H9 (cell line): ENCODE measurements at regions not wholly inside any gene's neighbourhood (a gene's known extent, or its start where the extent isn't known, plus 50 kb on each side); places are given as distances from the start of the nearest gene placed in this dataset.
A peak's percentile ranks its signal among the peaks of the same experiment; 100 is the strongest.

Source experiments
- DNase-seq: peaks from one replicate; pipeline ENCODE4 v3.0.0-alpha.2; 2017
- H2AFZ ChIP-seq: one replicate; pipeline ENCODE4 v1.6.1; 2013; ENCODE audit warnings: mild to moderate bottlenecking, low read length, control low read depth, moderate library complexity
- H2AK5ac ChIP-seq: 2 replicates; pipeline ENCODE4 v1.6.1; 2013; ENCODE audit warnings: low read length, control low read depth, mixed read lengths; ENCODE audit not compliant: insufficient read length
- H2BK120ac ChIP-seq: one replicate; pipeline ENCODE4 v1.6.1; 2013; ENCODE audit warnings: low read depth, mild to moderate bottlenecking, low read length, control low read depth, inconsistent platforms; ENCODE audit not compliant: poor library complexity, severe bottlenecking
- H2BK12ac ChIP-seq: 2 replicates; pipeline ENCODE4 v1.6.1; 2013; ENCODE audit warnings: low read length, control low read depth, mixed read lengths, low read depth; ENCODE audit not compliant: insufficient read length
- H2BK15ac ChIP-seq: 2 replicates; pipeline ENCODE4 v1.6.1; 2013; ENCODE audit warnings: low read depth, low read length, control low read depth
- H2BK20ac ChIP-seq: one replicate; pipeline ENCODE4 v1.6.1; 2013; ENCODE audit warnings: low read depth, mild to moderate bottlenecking, low read length, control low read depth, inconsistent platforms; ENCODE audit not compliant: poor library complexity, severe bottlenecking
- H2BK5ac ChIP-seq: 2 replicates; pipeline ENCODE4 v1.6.1; 2013; ENCODE audit warnings: low read length, control low read depth, mixed read lengths; ENCODE audit not compliant: insufficient read length
- H3K14ac ChIP-seq: 2 replicates; pipeline ENCODE4 v1.6.1; 2013; ENCODE audit warnings: low read length, control low read depth; ENCODE audit not compliant: insufficient read depth
- H3K18ac ChIP-seq: 2 replicates; pipeline ENCODE4 v1.6.1; 2013; ENCODE audit warnings: low read depth, mild to moderate bottlenecking, mixed read lengths, low read length, control low read depth; ENCODE audit not compliant: insufficient read length
- H3K23ac ChIP-seq: 2 replicates; pipeline ENCODE4 v1.6.1; 2013; ENCODE audit warnings: low read length, control low read depth, mixed read lengths, low read depth; ENCODE audit not compliant: insufficient read length
- H3K23me2 ChIP-seq: 2 replicates; pipeline ENCODE4 v1.6.1; 2013; ENCODE audit warnings: low read depth, mild to moderate bottlenecking, mixed read lengths, low read length, control low read depth; ENCODE audit not compliant: insufficient read length, poor library complexity, severe bottlenecking
- H3K27ac ChIP-seq: 2 replicates; pipeline ENCODE4 v1.5.1; 2013; ENCODE audit warnings: low read length, control low read depth, mixed read lengths, low read depth; ENCODE audit not compliant: insufficient read length
- H3K27me3 ChIP-seq: 2 replicates; pipeline ENCODE4 v1.6.1; 2013; ENCODE audit warnings: low read length, control low read depth, inconsistent platforms; ENCODE audit not compliant: insufficient read depth
- H3K4ac ChIP-seq: 2 replicates; pipeline ENCODE4 v1.6.1; 2013; ENCODE audit warnings: low read depth, mild to moderate bottlenecking, control low read depth, inconsistent platforms, low read length, moderate library complexity
- H3K4me1 ChIP-seq: 2 replicates; pipeline ENCODE4 v1.6.1; 2013; ENCODE audit warnings: low read length, control low read depth, inconsistent platforms; ENCODE audit not compliant: insufficient read depth
- H3K4me2 ChIP-seq: 2 replicates; pipeline ENCODE4 v1.6.1; 2013; ENCODE audit warnings: low read length, control low read depth, mixed read lengths; ENCODE audit not compliant: insufficient read length, insufficient read depth
- H3K56ac ChIP-seq: 2 replicates; pipeline ENCODE4 v1.6.1; 2013; ENCODE audit warnings: low read depth, mild to moderate bottlenecking, mixed read lengths, low read length, control low read depth; ENCODE audit not compliant: insufficient read length
- H3K79me1 ChIP-seq: 2 replicates; pipeline ENCODE4 v1.6.1; 2013; ENCODE audit warnings: low read depth, mild to moderate bottlenecking, moderate library complexity, low read length, control low read depth, inconsistent platforms; ENCODE audit not compliant: insufficient read depth, poor library complexity, severe bottlenecking
- H3K79me2 ChIP-seq: 2 replicates; pipeline ENCODE4 v1.6.1; 2013; ENCODE audit warnings: low read length, control low read depth, inconsistent platforms; ENCODE audit not compliant: insufficient read depth
- H3K9ac ChIP-seq: 2 replicates; pipeline ENCODE4 v1.6.1; 2013; ENCODE audit warnings: low read length, control low read depth, mixed read lengths; ENCODE audit not compliant: insufficient read length; ENCODE audit errors: extremely low read depth
- H3K9me3 ChIP-seq: one replicate; pipeline ENCODE4 v1.6.1; 2013; ENCODE audit warnings: low read depth, low read length, inconsistent platforms; ENCODE audit not compliant: control insufficient read depth
- H3T11ph ChIP-seq: one replicate; pipeline ENCODE4 v1.6.1; 2013; ENCODE audit warnings: mild to moderate bottlenecking, low read length, control low read depth, inconsistent platforms
- H4K20me1 ChIP-seq: one replicate; pipeline ENCODE4 v1.6.1; 2013; ENCODE audit not compliant: control insufficient read depth, insufficient read length, insufficient read depth
- H4K5ac ChIP-seq: 2 replicates; pipeline ENCODE4 v1.6.1; 2013; ENCODE audit warnings: low read depth, mild to moderate bottlenecking, mixed read lengths, low read length, control low read depth; ENCODE audit not compliant: insufficient read length
- H4K8ac ChIP-seq: replicated peaks from 2 replicates; pipeline ENCODE4 v1.6.1; 2013; ENCODE audit warnings: low read length, control low read depth, mixed read lengths, low read depth; ENCODE audit not compliant: insufficient read length
- H4K91ac ChIP-seq: 2 replicates; pipeline ENCODE4 v1.6.1; 2013; ENCODE audit warnings: low read depth, mild to moderate bottlenecking, moderate library complexity, mixed read lengths, low read length, control low read depth; ENCODE audit not compliant: insufficient read length
- H3K27ac Mint-ChIP-seq, 3 experiments: 2 replicates in 2 of 3; 3 replicates in 1 of 3; pipeline ENCODE4 v1.8.0; 2020 to 2021; ENCODE audit warnings: mixed read lengths in 3 of 3, mild to moderate bottlenecking in 1 of 3, moderate library complexity in 1 of 3
- H3K27me3 Mint-ChIP-seq: 2 replicates; pipeline ENCODE4 v1.8.0; 2021; ENCODE audit warnings: low read depth, mild to moderate bottlenecking, moderate library complexity, mixed read lengths
- H3K36me3 Mint-ChIP-seq, 3 experiments: 2 replicates in 2 of 3; 3 replicates in 1 of 3; pipeline ENCODE4 v1.8.0; 2020 to 2021; ENCODE audit warnings: low read depth in 3 of 3, mixed read lengths in 3 of 3; ENCODE audit not compliant: insufficient read depth in 1 of 3
- H3K4me1 Mint-ChIP-seq, 2 experiments: 2 replicates each; pipeline ENCODE4 v1.8.0; 2020; ENCODE audit warnings: mixed read lengths in 2 of 2
- H3K4me3 Mint-ChIP-seq, 2 experiments: 2 replicates in 1 of 2; 3 replicates in 1 of 2; pipeline ENCODE4 v1.8.0; 2020 to 2021; ENCODE audit warnings: mild to moderate bottlenecking in 2 of 2, mixed read lengths in 2 of 2, moderate library complexity in 1 of 2
- H3K9me3 Mint-ChIP-seq, 2 experiments: 2 replicates in 1 of 2; 3 replicates in 1 of 2; pipeline ENCODE4 v1.8.0; 2020; ENCODE audit warnings: mild to moderate bottlenecking in 2 of 2, mixed read lengths in 2 of 2, moderate library complexity in 1 of 2
- CTCF ChIP-seq: fragments of 200-600 bp; sonication (generic); conservative IDR thresholded peaks from 3 replicates; pipeline ENCODE4 v1.8.0; 2021; ENCODE audit warnings: antibody characterized with exemption, mild to moderate bottlenecking
- WGBS: extraction: QIAGEN DNeasy Blood & Tissue Kit; methylation state at CpG from one replicate; pipeline ENCODE4 v1.1.7; 2013; ENCODE audit warnings: missing lambda C conversion rate, low lambda C conversion rate, mixed read lengths; ENCODE audit not compliant: insufficient read length; ENCODE audit errors: extremely low coverage; 5-methylcytosine and 5-hydroxymethylcytosine counted together

GRCh38 chrX:114049063-114049462 is 534.8 kb upstream of the HTR2C start:
- Histone ChIP-seq H2BK5ac (no peak overlapping the region), H3K4me1 (peaks cover 4% of the 10 kb centered on the region; the same call in 1 of the 2 replicates), H3K27ac (peak overlapping the region; percentile 47), H3K79me2 (peaks cover 13% of the 10 kb centered on the region; the same call in 1 of the 2 replicates), H3K27me3 (no peaks in the 10 kb centered on the region), H3T11ph (no peak overlapping the region), H2BK20ac (no peak overlapping the region), H3K23me2 (peaks cover 8% of the 10 kb centered on the region), H4K91ac (no peak overlapping the region), H4K20me1 (no peaks in the 10 kb centered on the region), H3K18ac (no peak overlapping the region), H2AK5ac (no peak overlapping the region), H3K23ac (no peak overlapping the region), H3K79me1 (no peaks in the 10 kb centered on the region), H2BK12ac (no peak overlapping the region), H4K5ac (peak overlapping the region; percentile 7), H3K56ac (no peak overlapping the region), H2BK120ac (no peak overlapping the region), H3K9me3 (no peaks in the 10 kb centered on the region), H3K9ac (no peak overlapping the region), H2BK15ac (no peak overlapping the region), H3K4ac (no peak overlapping the region), H2AFZ (no peak overlapping the region), H3K4me2 (peak overlapping the region; percentile 28), H3K14ac (no peak overlapping the region), H4K8ac (no peak overlapping the region)
- Mint-ChIP-seq H3K9me3 (no peaks in the 10 kb centered on the region; a peak in 1 of 5 replicates), H3K4me3 (no peak overlapping the region; a peak in 1 of 5 replicates), H3K36me3 (peaks cover 22 to 43% (median 42%) of the 10 kb centered on the region in 3 experiments; a peak in 6 of 7 replicates), H3K4me1 (peaks cover 55 to 56% of the 10 kb centered on the region in 2 experiments), H3K27me3 (no peaks in the 10 kb centered on the region), H3K27ac (peak overlapping the region; percentile 54 to 86 (median 83); a peak in 5 of 7 replicates)
- WGBS = no CpG with 5 or more reads among the region's 3 CpGs
- no peak for DNase-seq
- TF ChIP-seq CTCF = no peak
